ENCODE measurements at regions not wholly inside any gene's neighbourhood (a gene's known extent, or its start where the extent isn't known, plus 50 kb on each side); places are given as distances from the start of the nearest gene placed in this dataset.

- DNase-seq (ENCODE audit: low read depth) = no peak
- TF ChIP-seq CTCF (conservative IDR thresholded peaks at IDR 0.05; ENCODE audit: low read depth, low read length) = no peak
- H3K4me3 ChIP-seq (ENCODE audit: low read depth, low read length) = no peak overlapping the region
Measured at GRCh38 chr18:42588786-42589185, 526.7 kb downstream of the RIT2 start.

GRCh38 chr18:42604820-42605219, 510.7 kb downstream of the RIT2 start:
- TF ChIP-seq CTCF (conservative IDR thresholded peaks at IDR 0.05; ENCODE audit: low read depth, low read length) = no peak
- no peak overlapping the region for H3K4me3 ChIP-seq (ENCODE audit: low read depth, low read length)
- no peak for DNase-seq (ENCODE audit: low read depth)

GRCh38 chr18:42606886-42607495, 508.5 kb downstream of the RIT2 start:
- TF ChIP-seq CTCF (conservative IDR thresholded peaks at IDR 0.05; ENCODE audit: low read depth, low read length) = no peak
- DNase-seq (ENCODE audit: low read depth) = no peak
- H3K4me3 ChIP-seq (ENCODE audit: low read depth, low read length) = no peak overlapping the region

GRCh38 chr18:42611134-42611533, 504.4 kb downstream of the RIT2 start:
- TF ChIP-seq CTCF (conservative IDR thresholded peaks at IDR 0.05; ENCODE audit: low read depth, low read length) = no peak
- no peak for DNase-seq (ENCODE audit: low read depth)
- H3K4me3 ChIP-seq (ENCODE audit: low read depth, low read length) = no peak overlapping the region

GRCh38 chr18:42614619-42615293, 500.7 kb downstream of the RIT2 start:
- no peak for DNase-seq (ENCODE audit: low read depth)
- H3K4me3 ChIP-seq (ENCODE audit: low read depth, low read length) = no peak overlapping the region
- TF ChIP-seq CTCF (conservative IDR thresholded peaks at IDR 0.05; ENCODE audit: low read depth, low read length) = no peak

GRCh38 chr18:42617221-42617620, 498.3 kb downstream of the RIT2 start:
- DNase-seq (ENCODE audit: low read depth) = no peak
- no peak for TF ChIP-seq CTCF (conservative IDR thresholded peaks at IDR 0.05; ENCODE audit: low read depth, low read length)
- no peak overlapping the region for H3K4me3 ChIP-seq (ENCODE audit: low read depth, low read length)

- no peak for DNase-seq (ENCODE audit: low read depth)
Measured at GRCh38 chr18:42619771-42620170, 495.7 kb downstream of the RIT2 start.

More at GRCh38 chr18:42619771-42620170, 495.7 kb downstream of the RIT2 start:
- no peak for TF ChIP-seq CTCF (conservative IDR thresholded peaks at IDR 0.05; ENCODE audit: low read depth, low read length)
- H3K4me3 ChIP-seq (ENCODE audit: low read depth, low read length) = no peak overlapping the region

Measured in epithelial cell of proximal tubule (primary cell).